Lower leg skin (tissue), 4 donors: ENCODE measurements at regions not wholly inside any gene's neighbourhood (a gene's known extent, or its start where the extent isn't known, plus 50 kb on each side); places are given as distances from the start of the nearest gene placed in this dataset.

Experiments
- DNase-seq, 2 donors: peaks; one replicate each; pipeline ENCODE4 v3.0.0-alpha.2; 2019; ENCODE audit warnings: low spot score in 2 of 2
- H3K4me3 ChIP-seq: fragments of 200-600 bp; sonication (generic); 2 replicates; pipeline ENCODE4 v1.5.1; 2017; ENCODE audit warnings: mild to moderate bottlenecking, low read depth; ENCODE audit not compliant: poor library complexity, severe bottlenecking
- POLR2A ChIP-seq, 2 donors: fragments of 450-650 bp; IDR thresholded peaks; one replicate each; pipeline ENCODE4 v1.6.1; 2016 to 2017; ENCODE audit warnings: antibody characterized with exemption in 2 of 2, mild to moderate bottlenecking in 1 of 2, moderate library complexity in 1 of 2
- WGBS, 2 donors: methylation state at CpG; one replicate each; pipeline ENCODE4 v1.1.5; 2018; 5-methylcytosine and 5-hydroxymethylcytosine counted together
- intact Hi-C: fragments of 100-400 bp; cut with DNase I; formaldehyde crosslinking; loops from one replicate; pipeline ENCODE4 v1.15.0; 2023; ENCODE audit warnings: low total_unique reads
- TF ChIP-seq, protein P1 (sequence below), 3 donors: fragments of 450-650 bp; IDR thresholded peaks; one replicate each; pipeline ENCODE4 v1.5.1; 2016; ENCODE audit warnings: antibody characterized with exemption in 3 of 3, mild to moderate bottlenecking in 3 of 3, moderate library complexity in 2 of 3

- intact Hi-C loops, result no loop called here
- no peak for DNase-seq
- 25 to 28% methylated on average over 4 of the region's 4 CpGs for WGBS, 2 donors
- no peak for TF ChIP-seq POLR2A (IDR thresholded peaks at IDR 0.05)
- TF ChIP-seq, protein P1, sequence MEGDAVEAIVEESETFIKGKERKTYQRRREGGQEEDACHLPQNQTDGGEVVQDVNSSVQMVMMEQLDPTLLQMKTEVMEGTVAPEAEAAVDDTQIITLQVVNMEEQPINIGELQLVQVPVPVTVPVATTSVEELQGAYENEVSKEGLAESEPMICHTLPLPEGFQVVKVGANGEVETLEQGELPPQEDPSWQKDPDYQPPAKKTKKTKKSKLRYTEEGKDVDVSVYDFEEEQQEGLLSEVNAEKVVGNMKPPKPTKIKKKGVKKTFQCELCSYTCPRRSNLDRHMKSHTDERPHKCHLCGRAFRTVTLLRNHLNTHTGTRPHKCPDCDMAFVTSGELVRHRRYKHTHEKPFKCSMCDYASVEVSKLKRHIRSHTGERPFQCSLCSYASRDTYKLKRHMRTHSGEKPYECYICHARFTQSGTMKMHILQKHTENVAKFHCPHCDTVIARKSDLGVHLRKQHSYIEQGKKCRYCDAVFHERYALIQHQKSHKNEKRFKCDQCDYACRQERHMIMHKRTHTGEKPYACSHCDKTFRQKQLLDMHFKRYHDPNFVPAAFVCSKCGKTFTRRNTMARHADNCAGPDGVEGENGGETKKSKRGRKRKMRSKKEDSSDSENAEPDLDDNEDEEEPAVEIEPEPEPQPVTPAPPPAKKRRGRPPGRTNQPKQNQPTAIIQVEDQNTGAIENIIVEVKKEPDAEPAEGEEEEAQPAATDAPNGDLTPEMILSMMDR (IDR thresholded peaks at IDR 0.05), result no peak
- no peak overlapping the region for H3K4me3 ChIP-seq
Observed at GRCh38 chr13:57558051-57558467, 73.5 kb upstream of the PCDH17 start.

DNA sequence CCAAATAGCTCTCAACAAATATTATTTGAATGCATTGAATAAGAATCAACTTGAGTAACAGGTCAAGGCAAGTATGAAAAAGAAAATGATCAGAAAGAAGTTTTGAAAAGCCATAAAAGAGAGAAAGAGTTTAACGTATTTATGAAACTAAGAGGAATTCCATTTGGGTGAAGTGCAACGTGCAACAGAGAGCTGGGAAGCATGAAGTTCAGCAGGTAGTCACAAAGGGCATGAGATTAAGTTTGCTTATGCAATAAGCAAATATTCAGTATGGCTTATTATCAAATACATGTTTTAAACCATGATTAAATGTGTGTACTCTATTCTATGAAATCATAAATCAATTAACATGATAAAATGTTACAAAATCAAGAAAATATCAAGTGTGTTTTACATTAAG lies 62.7 kb upstream of the PCDH17 start:
- intact Hi-C loops, result no loop called here
- 54 to 63% methylated on average over 2 of the region's 2 CpGs for WGBS, 2 donors
- no peak for DNase-seq
- H3K4me3 ChIP-seq, result no peak overlapping the region
- no peak for TF ChIP-seq POLR2A (IDR thresholded peaks at IDR 0.05)
- TF ChIP-seq, protein P1 (IDR thresholded peaks at IDR 0.05), result no peak

GRCh38 chr13:57569986-57570385 lies 61.6 kb upstream of the PCDH17 start:
- intact Hi-C loops, result no loop called here
- no peak for TF ChIP-seq POLR2A (IDR thresholded peaks at IDR 0.05)
- TF ChIP-seq, protein P1 (IDR thresholded peaks at IDR 0.05), result no peak
- 0% methylated on average over 1 of the region's 1 CpG for WGBS, 2 donors
- DNase-seq, result no peak
- no peak overlapping the region for H3K4me3 ChIP-seq
